ENCODE measurements at regions not wholly inside any gene's neighbourhood (a gene's known extent, or its start where the extent isn't known, plus 50 kb on each side); places are given as distances from the start of the nearest gene placed in this dataset.
"Not testable (repeated sequence)": the region's sequence is repeated elsewhere in the genome, so short reads cannot be mapped to it uniquely, and the experiment has no call there.

- Histone ChIP-seq H4K20me1 (ENCODE audit: control insufficient read depth, extremely low read depth, insufficient read depth, low read length) (no peaks in the 10 kb centered on the region), H3K4me2 (ENCODE audit: extremely low read depth, insufficient read depth, low read length) (no peak overlapping the region), H2AFZ (ENCODE audit: low read length) (no peak overlapping the region), H3K79me2 (ENCODE audit: control insufficient read depth, insufficient read depth, low read length) (no peaks in the 10 kb centered on the region), H3K27ac (ENCODE audit: insufficient read depth, low read length) (no peak overlapping the region), H3K4me3 (replicated peaks in 1 of 4; ENCODE audit: control extremely low read depth in 1 of 4, insufficient read depth in 1 of 4, low read depth in 3 of 4, low read length in 4 of 4) (no peak overlapping the region), H3K36me3 (ENCODE audit: control insufficient read depth, insufficient read depth, low read length) (no peaks in the 10 kb centered on the region), H3K27me3 (ENCODE audit: control insufficient read depth, insufficient read depth, low read length) (no peaks in the 10 kb centered on the region), H3K9me3 (ENCODE audit: control insufficient read depth, insufficient read depth, low read depth, low read length) (no peaks in the 10 kb centered on the region), H3K9ac (ENCODE audit: insufficient read depth, low read length) (no peak overlapping the region), H3K4me1 (ENCODE audit: control insufficient read depth, extremely low read depth, insufficient read depth, low read length) (no peaks in the 10 kb centered on the region)
- no peak for DNase-seq (ENCODE audit: low read depth in 2 of 2)
- TF ChIP-seq, protein P1, sequence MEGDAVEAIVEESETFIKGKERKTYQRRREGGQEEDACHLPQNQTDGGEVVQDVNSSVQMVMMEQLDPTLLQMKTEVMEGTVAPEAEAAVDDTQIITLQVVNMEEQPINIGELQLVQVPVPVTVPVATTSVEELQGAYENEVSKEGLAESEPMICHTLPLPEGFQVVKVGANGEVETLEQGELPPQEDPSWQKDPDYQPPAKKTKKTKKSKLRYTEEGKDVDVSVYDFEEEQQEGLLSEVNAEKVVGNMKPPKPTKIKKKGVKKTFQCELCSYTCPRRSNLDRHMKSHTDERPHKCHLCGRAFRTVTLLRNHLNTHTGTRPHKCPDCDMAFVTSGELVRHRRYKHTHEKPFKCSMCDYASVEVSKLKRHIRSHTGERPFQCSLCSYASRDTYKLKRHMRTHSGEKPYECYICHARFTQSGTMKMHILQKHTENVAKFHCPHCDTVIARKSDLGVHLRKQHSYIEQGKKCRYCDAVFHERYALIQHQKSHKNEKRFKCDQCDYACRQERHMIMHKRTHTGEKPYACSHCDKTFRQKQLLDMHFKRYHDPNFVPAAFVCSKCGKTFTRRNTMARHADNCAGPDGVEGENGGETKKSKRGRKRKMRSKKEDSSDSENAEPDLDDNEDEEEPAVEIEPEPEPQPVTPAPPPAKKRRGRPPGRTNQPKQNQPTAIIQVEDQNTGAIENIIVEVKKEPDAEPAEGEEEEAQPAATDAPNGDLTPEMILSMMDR (conservative IDR thresholded peaks at IDR 0.05 in 1 of 2, IDR thresholded peaks at IDR 0.05 in 1 of 2; ENCODE audit: low read depth in 1 of 2, low read length in 2 of 2), result no peak
- TF ChIP-seq EZH2 (IDR thresholded peaks at IDR 0.05; ENCODE audit: low read length, missing control alignments), result no peak
Observed at GRCh38 chr14:43665570-43666267, 841.4 kb downstream of the FSCB start.

DNA sequence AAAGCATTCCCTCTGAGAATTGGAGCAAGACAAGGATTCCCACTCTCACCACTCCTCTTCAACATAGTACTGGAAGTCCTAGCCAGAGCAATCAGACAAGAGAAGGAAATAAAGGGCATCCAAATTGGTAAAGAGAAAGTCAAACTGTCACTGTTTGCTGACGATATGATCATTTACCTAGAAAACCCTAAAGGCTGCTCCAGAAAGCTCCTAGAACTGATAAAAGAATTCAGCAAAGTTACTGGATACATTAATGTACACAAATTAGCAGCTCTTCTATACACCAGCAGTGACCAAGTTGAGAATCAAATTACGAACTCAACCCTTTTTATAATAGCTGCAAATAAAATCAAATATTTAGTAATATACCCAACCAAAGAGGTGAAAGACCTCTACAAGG is 851.9 kb downstream of the FSCB start:
- not testable (repeated sequence) for H3K27ac ChIP-seq (ENCODE audit: insufficient read depth, low read length); H3K4me3 ChIP-seq (replicated peaks in 1 of 4; ENCODE audit: control extremely low read depth in 1 of 4, insufficient read depth in 1 of 4, low read depth in 3 of 4, low read length in 4 of 4); H3K9ac ChIP-seq (ENCODE audit: insufficient read depth, low read length); DNase-seq (ENCODE audit: low read depth in 2 of 2); H2AFZ ChIP-seq (ENCODE audit: low read length); H4K20me1 ChIP-seq (ENCODE audit: control insufficient read depth, extremely low read depth, insufficient read depth, low read length); H3K4me2 ChIP-seq (ENCODE audit: extremely low read depth, insufficient read depth, low read length); H3K36me3 ChIP-seq (ENCODE audit: control insufficient read depth, insufficient read depth, low read length); H3K9me3 ChIP-seq (ENCODE audit: control insufficient read depth, insufficient read depth, low read depth, low read length); H3K79me2 ChIP-seq (ENCODE audit: control insufficient read depth, insufficient read depth, low read length); H3K27me3 ChIP-seq (ENCODE audit: control insufficient read depth, insufficient read depth, low read length); H3K4me1 ChIP-seq (ENCODE audit: control insufficient read depth, extremely low read depth, insufficient read depth, low read length)

GRCh38 chr14:43651896-43652295 is 855.2 kb downstream of the FSCB start:
- no peak overlapping the region for H3K4me3 ChIP-seq (replicated peaks in 1 of 4; ENCODE audit: control extremely low read depth in 1 of 4, insufficient read depth in 1 of 4, low read depth in 3 of 4, low read length in 4 of 4)
- H3K4me1 ChIP-seq (ENCODE audit: control insufficient read depth, extremely low read depth, insufficient read depth, low read length), result no peaks in the 10 kb centered on the region
- TF ChIP-seq, protein P1 (conservative IDR thresholded peaks at IDR 0.05 in 1 of 2, IDR thresholded peaks at IDR 0.05 in 1 of 2; ENCODE audit: low read depth in 1 of 2, low read length in 2 of 2), result no peak
- TF ChIP-seq EZH2 (IDR thresholded peaks at IDR 0.05; ENCODE audit: low read length, missing control alignments), result no peak
- no peak overlapping the region for H3K27ac ChIP-seq (ENCODE audit: insufficient read depth, low read length)
- H3K36me3 ChIP-seq (ENCODE audit: control insufficient read depth, insufficient read depth, low read length), result no peaks in the 10 kb centered on the region
- no peaks in the 10 kb centered on the region for H4K20me1 ChIP-seq (ENCODE audit: control insufficient read depth, extremely low read depth, insufficient read depth, low read length)
- no peak overlapping the region for H2AFZ ChIP-seq (ENCODE audit: low read length)
- no peak for DNase-seq (ENCODE audit: low read depth in 2 of 2)
- H3K27me3 ChIP-seq (ENCODE audit: control insufficient read depth, insufficient read depth, low read length), result no peaks in the 10 kb centered on the region
- no peaks in the 10 kb centered on the region for H3K79me2 ChIP-seq (ENCODE audit: control insufficient read depth, insufficient read depth, low read length)
- H3K9me3 ChIP-seq (ENCODE audit: control insufficient read depth, insufficient read depth, low read depth, low read length), result no peaks in the 10 kb centered on the region
- no peak overlapping the region for H3K4me2 ChIP-seq (ENCODE audit: extremely low read depth, insufficient read depth, low read length)
- H3K9ac ChIP-seq (ENCODE audit: insufficient read depth, low read length), result no peak overlapping the region
